Type B pancreatic cell (in vitro differentiated cells): ENCODE measurements at regions not wholly inside any gene's neighbourhood (a gene's known extent, or its start where the extent isn't known, plus 50 kb on each side); places are given as distances from the start of the nearest gene placed in this dataset.
A peak's percentile ranks its signal among the peaks of the same experiment; 100 is the strongest.

Source experiments
- DNase-seq: peaks from one replicate; pipeline ENCODE4 v3.0.0; 2021; ENCODE audit warnings: mixed read lengths; ENCODE audit not compliant: unreplicated experiment; ENCODE audit errors: extremely low spot score
- H3K27ac Mint-ChIP-seq: 2 replicates; pipeline ENCODE4 v1.8.0; 2021; ENCODE audit warnings: mild to moderate bottlenecking, mixed read lengths
- H3K27me3 Mint-ChIP-seq: 2 replicates; pipeline ENCODE4 v1.8.0; 2021; ENCODE audit warnings: mixed read lengths
- H3K36me3 Mint-ChIP-seq: 2 replicates; pipeline ENCODE4 v1.8.0; 2021; ENCODE audit warnings: mixed read lengths
- H3K4me1 Mint-ChIP-seq: one replicate; pipeline ENCODE4 v1.8.0; 2021; ENCODE audit warnings: mixed read lengths; ENCODE audit not compliant: unreplicated experiment
- H3K4me3 Mint-ChIP-seq: 2 replicates; pipeline ENCODE4 v1.8.0; 2021; ENCODE audit warnings: mild to moderate bottlenecking, mixed read lengths
- H3K9me3 Mint-ChIP-seq: 2 replicates; pipeline ENCODE4 v1.8.0; 2021; ENCODE audit warnings: mixed read lengths
- CTCF ChIP-seq: fragments of 200-600 bp; sonication (generic); conservative IDR thresholded peaks from 2 replicates; pipeline ENCODE4 v1.5.0; 2021; ENCODE audit warnings: antibody characterized with exemption, mild to moderate bottlenecking

GRCh38 chr22:48896766-48897644 is 930.7 kb downstream of the BRD1 start:
- H3K36me3 Mint-ChIP-seq = no peaks in the 10 kb centered on the region
- H3K4me1 Mint-ChIP-seq = no peaks in the 10 kb centered on the region
- no peak for TF ChIP-seq CTCF
- peaks cover 9% of the 10 kb centered on the region for H3K27me3 Mint-ChIP-seq
- H3K27ac Mint-ChIP-seq = no peak overlapping the region
- no peak overlapping the region for H3K4me3 Mint-ChIP-seq
- peak; percentile 66 for DNase-seq
- no peaks in the 10 kb centered on the region for H3K9me3 Mint-ChIP-seq

GRCh38 chr22:48895831-48896765 is 931.6 kb downstream of the BRD1 start:
- Mint-ChIP-seq H3K4me3 (no peak overlapping the region), H3K27me3 (peaks cover 10% of the 10 kb centered on the region), H3K27ac (no peak overlapping the region), H3K9me3 (no peaks in the 10 kb centered on the region), H3K36me3 (no peaks in the 10 kb centered on the region), H3K4me1 (no peaks in the 10 kb centered on the region)
- no peak for DNase-seq
- TF ChIP-seq CTCF = no peak

GRCh38 chr22:48895336-48895735 is 932.3 kb downstream of the BRD1 start:
- Mint-ChIP-seq H3K9me3 (no peaks in the 10 kb centered on the region), H3K4me3 (no peak overlapping the region), H3K36me3 (no peaks in the 10 kb centered on the region), H3K27ac (no peak overlapping the region), H3K27me3 (peaks cover 12% of the 10 kb centered on the region), H3K4me1 (no peaks in the 10 kb centered on the region)
- no peak for TF ChIP-seq CTCF
- DNase-seq = no peak

- peaks cover 12% of the 10 kb centered on the region for H3K27me3 Mint-ChIP-seq
- H3K4me3 Mint-ChIP-seq = no peak overlapping the region
- TF ChIP-seq CTCF = no peak
- no peaks in the 10 kb centered on the region for H3K9me3 Mint-ChIP-seq
- no peak overlapping the region for H3K27ac Mint-ChIP-seq
- DNase-seq = no peak
- H3K4me1 Mint-ChIP-seq = no peaks in the 10 kb centered on the region
- H3K36me3 Mint-ChIP-seq = no peaks in the 10 kb centered on the region
Measured at GRCh38 chr22:48894804-48895250, 932.8 kb downstream of the BRD1 start.

GRCh38 chr22:48894064-48894671 is 933.5 kb downstream of the BRD1 start:
- no peaks in the 10 kb centered on the region for H3K4me1 Mint-ChIP-seq
- peak; percentile 65 for DNase-seq
- no peaks in the 10 kb centered on the region for H3K9me3 Mint-ChIP-seq
- no peak overlapping the region for H3K27ac Mint-ChIP-seq
- TF ChIP-seq CTCF = peak; percentile 63
- no peaks in the 10 kb centered on the region for H3K36me3 Mint-ChIP-seq
- H3K27me3 Mint-ChIP-seq = peaks cover 15% of the 10 kb centered on the region
- H3K4me3 Mint-ChIP-seq = no peak overlapping the region
